Peyer's patch (tissue), 4 donors: ENCODE measurements at regions not wholly inside any gene's neighbourhood (a gene's known extent, or its start where the extent isn't known, plus 50 kb on each side); places are given as distances from the start of the nearest gene placed in this dataset.

ENCODE experiments used
- CTCF ChIP-seq, 6 experiments: fragments of 450-650 bp in 4 of 6; fragments of 200-600 bp in 2 of 6; sonication (generic) in 1 of 6; IDR thresholded peaks; one replicate each; pipeline ENCODE4 v1.5.1; 2017 to 2019; ENCODE audit warnings: antibody characterized with exemption in 6 of 6, mild to moderate bottlenecking in 3 of 6, moderate library complexity in 1 of 6
- POLR2A ChIP-seq, 2 donors: fragments of 450-650 bp; IDR thresholded peaks; one replicate each; pipeline ENCODE4 v1.5.1; 2017; ENCODE audit warnings: antibody characterized with exemption in 2 of 2, mild to moderate bottlenecking in 2 of 2, moderate library complexity in 2 of 2

GRCh38 chr4:128564081-128564630 lies 245.3 kb upstream of the JADE1 start:
- no peak for TF ChIP-seq CTCF (IDR thresholded peaks at IDR 0.05)
- no peak for TF ChIP-seq POLR2A (IDR thresholded peaks at IDR 0.05)
